ENCODE measurements at regions not wholly inside any gene's neighbourhood (a gene's known extent, or its start where the extent isn't known, plus 50 kb on each side); places are given as distances from the start of the nearest gene placed in this dataset.
"Not testable (repeated sequence)": the region's sequence is repeated elsewhere in the genome, so short reads cannot be mapped to it uniquely, and the experiment has no call there.

DNA sequence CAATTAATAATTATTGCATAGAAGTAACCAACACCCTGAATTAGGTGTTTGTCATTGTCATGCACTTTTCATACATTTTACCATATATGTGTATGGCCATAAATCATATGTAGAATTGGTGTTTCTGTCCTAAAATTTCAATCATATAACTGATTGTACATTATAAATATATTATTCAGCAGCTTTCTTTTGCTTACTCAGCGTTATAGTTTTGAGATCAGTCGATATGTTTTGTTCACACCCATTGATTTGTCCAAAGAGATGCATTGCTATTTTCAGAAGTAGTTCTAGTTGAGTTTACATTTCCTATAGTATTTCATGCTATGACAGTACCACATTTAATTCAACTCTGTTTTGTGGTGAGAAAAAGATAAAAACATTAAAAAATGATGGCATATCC, 50.5 kb upstream of the PARP4 start:
- TF ChIP-seq, protein P1, sequence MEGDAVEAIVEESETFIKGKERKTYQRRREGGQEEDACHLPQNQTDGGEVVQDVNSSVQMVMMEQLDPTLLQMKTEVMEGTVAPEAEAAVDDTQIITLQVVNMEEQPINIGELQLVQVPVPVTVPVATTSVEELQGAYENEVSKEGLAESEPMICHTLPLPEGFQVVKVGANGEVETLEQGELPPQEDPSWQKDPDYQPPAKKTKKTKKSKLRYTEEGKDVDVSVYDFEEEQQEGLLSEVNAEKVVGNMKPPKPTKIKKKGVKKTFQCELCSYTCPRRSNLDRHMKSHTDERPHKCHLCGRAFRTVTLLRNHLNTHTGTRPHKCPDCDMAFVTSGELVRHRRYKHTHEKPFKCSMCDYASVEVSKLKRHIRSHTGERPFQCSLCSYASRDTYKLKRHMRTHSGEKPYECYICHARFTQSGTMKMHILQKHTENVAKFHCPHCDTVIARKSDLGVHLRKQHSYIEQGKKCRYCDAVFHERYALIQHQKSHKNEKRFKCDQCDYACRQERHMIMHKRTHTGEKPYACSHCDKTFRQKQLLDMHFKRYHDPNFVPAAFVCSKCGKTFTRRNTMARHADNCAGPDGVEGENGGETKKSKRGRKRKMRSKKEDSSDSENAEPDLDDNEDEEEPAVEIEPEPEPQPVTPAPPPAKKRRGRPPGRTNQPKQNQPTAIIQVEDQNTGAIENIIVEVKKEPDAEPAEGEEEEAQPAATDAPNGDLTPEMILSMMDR (IDR thresholded peaks at IDR 0.05): no peak
- TF ChIP-seq POLR2A (IDR thresholded peaks at IDR 0.05): no peak
- Histone ChIP-seq H3K36me3 (no peaks in the 10 kb centered on the region), H3K27me3 (peaks cover 0 to 19% (median 0%) of the 10 kb centered on the region in 4 donors), H3K4me3 (no peak overlapping the region), H3K4me1 (no peaks in the 10 kb centered on the region), H3K27ac (no peak overlapping the region), H3K9me3 (no peaks in the 10 kb centered on the region)
- intact Hi-C loops (cut with DNase I): no loop called here
- DNase-seq: no peak
- 74 to 98% methylated on average over 2 of the region's 2 CpGs for WGBS, 2 donors

DNA sequence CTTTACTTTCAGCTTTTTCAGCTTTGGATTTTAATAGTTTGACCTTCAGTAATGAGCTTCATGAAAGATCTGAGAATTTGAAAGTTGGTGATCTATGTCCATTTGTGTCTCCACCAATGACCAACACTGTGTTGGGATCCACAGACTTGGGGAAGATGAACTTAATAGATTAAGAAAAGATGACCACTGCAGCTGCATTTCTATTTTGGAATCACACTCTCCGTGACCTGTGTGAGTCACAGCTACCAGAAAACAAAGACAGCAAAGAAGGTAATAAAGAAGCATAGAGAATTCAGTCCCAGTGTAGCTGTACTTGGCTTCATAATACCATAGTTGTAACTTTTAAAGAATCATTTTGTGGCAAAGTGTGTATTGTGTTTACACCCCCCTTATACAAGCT, 51.4 kb upstream of the PARP4 start:
- H3K4me3 ChIP-seq; H3K4me1 ChIP-seq; H3K27ac ChIP-seq; intact Hi-C loops (cut with DNase I); H3K9me3 ChIP-seq; DNase-seq; H3K36me3 ChIP-seq: not testable (repeated sequence)
- peaks cover 0 to 12% (median 0%) of the 10 kb centered on the region in 4 donors for H3K27me3 ChIP-seq
- WGBS, 2 donors: 36 to 38% methylated on average over 1 of the region's 1 CpG

DNA sequence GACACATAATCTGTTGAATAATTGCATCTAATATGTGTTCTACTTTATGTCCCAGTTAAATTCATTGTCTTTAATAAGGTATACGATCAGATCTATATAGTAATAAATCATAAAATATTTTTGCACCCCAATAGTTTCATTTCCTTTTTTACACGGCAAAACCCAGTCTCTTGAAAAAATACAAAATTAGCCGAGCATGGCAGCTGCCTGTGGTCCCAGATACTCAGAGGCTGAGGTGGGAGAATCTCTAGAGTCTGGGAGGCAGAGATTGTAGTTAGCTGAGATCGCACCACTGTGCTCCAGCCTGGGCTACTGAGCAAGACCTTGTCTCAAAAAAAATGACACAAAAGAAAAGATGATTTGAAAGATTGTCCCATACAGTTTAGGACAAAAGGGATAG, 52.3 kb upstream of the PARP4 start:
- H3K4me1 ChIP-seq: no peaks in the 10 kb centered on the region
- TF ChIP-seq, protein P1 (IDR thresholded peaks at IDR 0.05): no peak
- TF ChIP-seq POLR2A (IDR thresholded peaks at IDR 0.05): no peak
- 78 to 82% methylated on average over 4 of the region's 4 CpGs for WGBS, 2 donors
- no peak overlapping the region for H3K27ac ChIP-seq
- H3K9me3 ChIP-seq: no peaks in the 10 kb centered on the region
- no peaks in the 10 kb centered on the region for H3K36me3 ChIP-seq
- H3K27me3 ChIP-seq: peaks cover 0 to 8% (median 0%) of the 10 kb centered on the region in 4 donors
- intact Hi-C loops (cut with DNase I): no loop called here
- no peak overlapping the region for H3K4me3 ChIP-seq
- DNase-seq: no peak

DNA sequence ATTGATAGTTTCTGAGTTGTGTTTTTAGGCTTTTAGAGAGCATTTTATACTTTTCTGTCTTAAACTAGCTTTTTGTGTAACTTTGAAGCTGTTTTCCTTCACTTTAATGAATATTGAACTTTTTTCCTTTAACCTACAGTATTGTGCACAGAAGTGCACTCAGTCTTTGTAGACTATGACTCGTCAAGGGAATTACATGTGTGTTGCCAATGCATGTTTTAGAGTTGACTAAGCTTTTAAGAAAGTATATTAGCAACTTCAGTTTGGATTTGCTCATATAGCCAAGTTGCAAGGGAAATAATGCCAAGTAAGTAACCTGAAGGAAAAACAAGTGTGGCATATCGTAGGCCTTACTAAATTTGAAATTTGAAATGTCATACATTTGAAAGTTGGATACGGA, 55.0 kb upstream of the PARP4 start:
- H3K36me3 ChIP-seq; H3K27ac ChIP-seq; H3K4me3 ChIP-seq; intact Hi-C loops (cut with DNase I); H3K9me3 ChIP-seq; H3K27me3 ChIP-seq; H3K4me1 ChIP-seq; DNase-seq: not testable (repeated sequence)
- 73 to 79% methylated on average over 3 of the region's 3 CpGs for WGBS, 2 donors

DNA sequence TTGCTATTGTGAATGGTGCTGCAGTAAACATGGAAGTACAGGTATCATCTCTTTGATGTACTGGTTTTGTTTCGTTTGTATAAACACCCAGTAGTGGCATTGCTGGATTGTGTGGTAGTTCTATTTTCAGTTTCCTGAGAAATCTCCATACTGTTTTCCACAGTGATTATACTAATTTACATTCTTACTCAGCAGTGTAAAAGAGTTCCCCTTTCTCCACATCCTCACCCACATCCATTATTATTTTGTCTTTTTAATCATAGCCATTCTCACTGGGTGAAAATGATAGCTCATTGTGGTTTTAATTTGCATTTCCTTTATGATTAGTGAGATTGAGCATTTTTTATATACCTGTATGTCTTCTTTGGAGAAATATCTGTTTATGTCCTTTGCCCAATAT, 62.3 kb upstream of the PARP4 start:
- H3K4me3 ChIP-seq: no peak overlapping the region
- intact Hi-C loops (cut with DNase I): no loop called here
- no peak for DNase-seq
- TF ChIP-seq, protein P1 (IDR thresholded peaks at IDR 0.05): no peak
- TF ChIP-seq POLR2A (IDR thresholded peaks at IDR 0.05): no peak
- peaks cover 0 to 18% (median 0%) of the 10 kb centered on the region in 4 donors for H3K27me3 ChIP-seq
- WGBS, 2 donors: 31 to 53% methylated on average over 1 of the region's 1 CpG
- H3K36me3 ChIP-seq: no peaks in the 10 kb centered on the region
- H3K9me3 ChIP-seq: no peaks in the 10 kb centered on the region
- no peak overlapping the region for H3K27ac ChIP-seq
- no peaks in the 10 kb centered on the region for H3K4me1 ChIP-seq

DNA sequence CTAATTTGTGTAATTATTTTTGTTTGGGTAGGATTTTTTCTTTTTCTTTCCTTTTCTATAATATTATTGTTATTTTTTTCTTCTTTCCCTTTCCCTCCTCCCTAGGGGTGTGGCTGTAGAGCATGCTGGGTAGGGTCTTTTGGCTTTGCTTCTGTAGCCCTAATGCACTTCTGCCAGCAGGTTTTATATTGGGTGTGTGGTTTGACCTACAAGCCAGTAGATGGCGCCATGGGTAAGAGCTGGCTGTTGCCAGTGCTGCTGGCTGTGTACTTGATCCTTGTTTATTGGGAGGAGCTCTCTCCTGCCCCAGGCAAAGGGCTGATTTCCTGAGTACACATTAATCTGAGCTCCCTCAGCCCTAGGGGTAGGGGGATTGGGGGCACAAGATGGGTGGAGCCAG, 67.7 kb upstream of the PARP4 start:
- not testable (repeated sequence) for H3K27ac ChIP-seq, H3K9me3 ChIP-seq, DNase-seq, H3K36me3 ChIP-seq, H3K4me1 ChIP-seq
- 0% methylated on average over 1 of the region's 1 CpG; no CpG with 5 or more reads in 1 of the 2 donors for WGBS, 2 donors
- Histone ChIP-seq H3K27me3 (peaks cover 0 to 14% (median 0%) of the 10 kb centered on the region in 4 donors), H3K4me3 (peak overlapping the region in 2 of 4 donors; percentile 23 to 47)
- TF ChIP-seq, protein P1 (IDR thresholded peaks at IDR 0.05): peak in 5 of 6 experiments; percentile 47 to 72 (median 59)
- intact Hi-C loops (cut with DNase I): loop anchor here (10.0 kb wide), 1 partner anchor 94 kb away; no protein-coding TSS in a partner anchor

DNA sequence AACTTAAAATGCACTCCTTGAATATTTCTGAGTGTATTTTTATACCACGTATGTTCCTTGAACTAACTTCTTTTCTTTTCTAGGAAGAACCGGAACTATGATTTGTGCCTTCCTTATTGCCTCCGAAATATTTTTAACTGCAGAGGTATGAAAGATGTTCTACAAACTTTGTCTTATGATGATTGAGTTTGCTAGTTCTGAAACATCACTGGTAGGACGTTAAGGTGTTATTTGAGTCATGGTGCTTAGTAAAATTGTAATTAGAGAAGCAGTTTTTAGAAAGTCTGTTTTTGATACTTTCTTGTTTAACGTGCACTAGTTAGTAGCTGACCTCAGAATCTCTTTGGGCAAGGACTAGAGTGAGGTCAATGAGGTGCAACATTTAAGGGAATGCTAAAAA, 69.0 kb upstream of the PARP4 start:
- H3K9me3 ChIP-seq, H3K27ac ChIP-seq, H3K36me3 ChIP-seq, H3K4me3 ChIP-seq, DNase-seq, H3K4me1 ChIP-seq: not testable (repeated sequence)
- intact Hi-C loops (cut with DNase I): loop anchor here (10.0 kb wide), 1 partner anchor 93 kb away; no protein-coding TSS in a partner anchor
- H3K27me3 ChIP-seq: peaks cover 0 to 24% (median 0%) of the 10 kb centered on the region in 4 donors
- WGBS, 2 donors: 72 to 81% methylated on average over 5 of the region's 5 CpGs

DNA sequence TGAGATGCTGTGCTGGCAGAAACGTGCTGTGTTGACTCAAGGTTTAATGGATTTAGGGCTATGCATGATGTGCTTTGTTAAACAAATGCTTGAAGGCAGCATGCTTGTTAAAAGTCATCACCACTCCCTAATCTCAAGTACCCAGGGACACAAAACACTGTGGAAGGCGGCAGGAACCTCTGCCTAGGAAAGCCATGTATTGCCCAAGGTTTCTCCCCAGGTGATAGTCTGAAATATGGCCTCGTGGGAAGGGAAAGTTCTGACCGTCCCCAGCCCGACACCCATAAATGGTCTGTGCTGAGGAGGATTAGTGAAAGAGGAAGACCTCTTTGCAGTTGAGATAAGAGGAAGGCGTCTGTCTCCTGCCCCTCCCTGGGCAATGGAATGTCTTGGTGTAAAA, 79.1 kb upstream of the PARP4 start:
- DNase-seq; H3K36me3 ChIP-seq; H3K4me3 ChIP-seq; H3K9me3 ChIP-seq; intact Hi-C loops (cut with DNase I); H3K27ac ChIP-seq: not testable (repeated sequence)
- Histone ChIP-seq H3K27me3 (peaks cover 0 to 53% (median 0%) of the 10 kb centered on the region in 4 donors), H3K4me1 (peaks cover 0 to 12% (median 0%) of the 10 kb centered on the region in 3 donors)
- WGBS, 2 donors: 31 to 47% methylated on average over 5 to 6 of the region's 6 CpGs

DNA sequence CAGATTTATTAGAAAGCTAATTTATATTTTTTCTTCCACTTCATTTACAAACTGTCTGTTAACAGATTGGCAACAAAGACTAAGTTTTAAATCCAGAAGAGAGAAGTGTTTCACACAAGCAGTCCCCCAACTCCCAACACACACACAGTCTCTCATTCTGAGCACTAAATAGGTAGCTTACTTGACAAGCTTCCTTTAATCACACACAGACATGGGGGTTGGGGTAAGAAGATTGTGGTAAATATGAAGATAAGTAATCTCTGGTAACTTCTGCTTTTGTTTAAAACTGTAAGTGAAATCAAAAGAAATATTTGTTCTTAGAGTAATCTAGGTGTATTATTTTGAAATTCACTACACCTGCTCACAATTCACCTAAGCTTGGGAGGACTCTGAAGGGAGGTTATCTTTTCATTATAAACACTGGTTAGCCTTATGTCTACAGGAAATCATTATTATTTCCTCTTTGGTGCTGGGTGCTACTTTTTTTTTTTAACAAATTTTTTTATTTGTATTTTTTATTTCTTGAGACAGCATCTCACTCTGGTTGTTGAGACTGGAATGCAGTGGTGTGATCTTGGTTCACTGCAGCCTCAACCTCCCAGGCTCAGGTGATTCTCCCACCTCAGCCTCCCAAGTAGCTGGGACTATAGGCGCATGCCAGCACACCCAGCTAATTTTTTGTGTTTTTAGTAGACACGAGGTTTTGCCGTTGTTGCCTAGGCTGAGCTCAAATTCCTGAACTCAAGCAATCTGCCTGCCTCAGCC, 82.1 kb upstream of the ATP12A start:
- H3K27me3 ChIP-seq: peaks cover 0 to 42% (median 0%) of the 10 kb centered on the region in 4 donors
- DNase-seq; H3K9me3 ChIP-seq; H3K4me1 ChIP-seq; H3K27ac ChIP-seq; H3K4me3 ChIP-seq; H3K36me3 ChIP-seq; intact Hi-C loops (cut with DNase I): not testable (repeated sequence)
- 71 to 83% methylated on average over 3 of the region's 3 CpGs for WGBS, 2 donors
